ENCODE measurements at regions not wholly inside any gene's neighbourhood (a gene's known extent, or its start where the extent isn't known, plus 50 kb on each side); places are given as distances from the start of the nearest gene placed in this dataset.

DNA sequence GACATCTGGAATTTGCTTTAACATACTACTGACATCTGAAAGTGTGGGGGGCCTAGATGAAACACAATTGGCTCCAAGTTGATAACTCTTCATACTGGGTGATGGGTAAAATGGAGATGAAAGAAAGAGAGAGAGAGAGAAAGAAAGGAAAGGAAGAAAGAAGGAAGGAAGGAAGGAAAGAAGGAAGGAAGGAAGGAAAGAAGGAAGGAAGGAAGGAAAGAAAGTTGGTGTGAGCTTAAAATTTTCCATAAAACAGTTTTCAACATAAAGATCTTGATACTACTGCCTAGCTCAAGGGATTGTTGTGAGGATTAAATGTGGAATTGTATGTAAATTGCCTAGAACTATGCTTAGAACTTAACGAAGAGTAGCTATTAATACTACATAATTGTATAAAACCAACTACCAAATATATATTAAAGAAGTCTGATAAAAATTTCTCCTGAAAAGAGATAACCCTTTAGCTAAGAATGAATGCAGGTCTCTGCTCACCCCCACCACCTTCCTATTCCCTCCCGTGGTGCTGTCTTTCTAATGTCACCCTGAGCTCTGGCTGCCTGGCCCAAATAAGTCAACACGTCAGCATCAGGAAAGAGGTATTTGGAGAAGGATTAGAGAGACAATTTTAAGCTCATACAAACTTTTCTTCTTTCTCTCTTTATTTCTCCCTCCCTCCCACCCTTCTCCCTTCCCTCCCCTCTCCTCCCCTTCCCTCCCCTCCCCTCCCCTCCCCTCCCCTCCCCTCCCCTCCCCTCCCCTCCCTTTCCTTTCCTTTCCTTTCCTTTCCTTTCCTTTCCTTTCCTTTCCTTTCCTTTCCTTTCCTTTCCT, 89.3 kb upstream of the SGIP1 start:
- peak overlapping the region; percentile 67 for H3K4me3 Mint-ChIP-seq
- no peak for ATAC-seq (replicated peaks; ENCODE audit: extremely low read depth, poor library complexity, severe bottlenecking)
- peaks cover 2% of the 10 kb centered on the region for H3K36me3 Mint-ChIP-seq (ENCODE audit: insufficient read depth)

DNA sequence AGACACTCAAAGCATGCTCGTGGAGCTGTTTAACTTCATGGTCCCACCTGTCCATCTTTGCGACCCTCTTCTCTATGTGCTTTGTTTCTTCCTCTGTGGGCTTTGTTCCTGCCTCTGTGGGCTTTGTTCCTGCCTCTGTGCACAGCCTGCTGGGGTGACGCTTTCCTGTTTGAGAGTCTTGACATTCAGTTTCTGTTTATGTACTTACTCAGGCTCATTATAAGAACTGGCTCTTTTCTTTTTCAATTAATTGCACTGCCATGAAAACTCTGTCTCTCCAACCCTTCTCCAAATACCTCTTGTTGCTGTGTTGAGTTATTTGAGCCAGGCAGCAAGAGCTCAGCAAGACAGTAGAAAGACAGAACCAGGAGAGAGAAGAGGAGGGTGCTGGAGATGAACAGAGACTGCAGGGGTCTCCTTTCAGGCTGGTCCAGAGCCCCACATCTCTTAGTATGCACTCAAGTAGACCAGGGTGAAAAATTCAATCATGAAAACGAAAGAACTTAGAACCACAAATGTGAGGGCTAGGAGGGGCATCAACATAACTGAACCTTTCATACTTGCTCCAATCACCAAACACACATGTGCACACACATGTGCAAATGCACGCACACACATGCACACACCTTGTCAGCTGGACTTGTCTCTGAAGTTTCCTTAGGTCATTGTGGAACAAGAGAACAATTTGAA, 88.3 kb upstream of the SGIP1 start:
- peak in 1 of 2 donors; percentile 35 for DNase-seq (ENCODE audit: low spot score in 2 of 2)
- peak; percentile 82 for ATAC-seq (replicated peaks; ENCODE audit: extremely low read depth, poor library complexity, severe bottlenecking)
- peak overlapping the region; percentile 67 for H3K4me3 Mint-ChIP-seq
- H3K27me3 Mint-ChIP-seq: peaks cover 8% of the 10 kb centered on the region
- peak overlapping the region; percentile 97 for H3K27ac Mint-ChIP-seq (ENCODE audit: low read depth)
- H3K36me3 Mint-ChIP-seq (ENCODE audit: insufficient read depth): peaks cover 2% of the 10 kb centered on the region
- peaks cover 22% of the 10 kb centered on the region for H3K4me1 Mint-ChIP-seq
- H3K9me3 Mint-ChIP-seq: no peaks in the 10 kb centered on the region

More for the DNA sequence above, 89.3 kb upstream of the SGIP1 start:
- peak overlapping the region; percentile 97 for H3K27ac Mint-ChIP-seq (ENCODE audit: low read depth)
- peaks cover 22% of the 10 kb centered on the region for H3K4me1 Mint-ChIP-seq
- no peaks in the 10 kb centered on the region for H3K9me3 Mint-ChIP-seq
- H3K27me3 Mint-ChIP-seq: peaks cover 8% of the 10 kb centered on the region
- no peak for DNase-seq (ENCODE audit: low spot score in 2 of 2)

DNA sequence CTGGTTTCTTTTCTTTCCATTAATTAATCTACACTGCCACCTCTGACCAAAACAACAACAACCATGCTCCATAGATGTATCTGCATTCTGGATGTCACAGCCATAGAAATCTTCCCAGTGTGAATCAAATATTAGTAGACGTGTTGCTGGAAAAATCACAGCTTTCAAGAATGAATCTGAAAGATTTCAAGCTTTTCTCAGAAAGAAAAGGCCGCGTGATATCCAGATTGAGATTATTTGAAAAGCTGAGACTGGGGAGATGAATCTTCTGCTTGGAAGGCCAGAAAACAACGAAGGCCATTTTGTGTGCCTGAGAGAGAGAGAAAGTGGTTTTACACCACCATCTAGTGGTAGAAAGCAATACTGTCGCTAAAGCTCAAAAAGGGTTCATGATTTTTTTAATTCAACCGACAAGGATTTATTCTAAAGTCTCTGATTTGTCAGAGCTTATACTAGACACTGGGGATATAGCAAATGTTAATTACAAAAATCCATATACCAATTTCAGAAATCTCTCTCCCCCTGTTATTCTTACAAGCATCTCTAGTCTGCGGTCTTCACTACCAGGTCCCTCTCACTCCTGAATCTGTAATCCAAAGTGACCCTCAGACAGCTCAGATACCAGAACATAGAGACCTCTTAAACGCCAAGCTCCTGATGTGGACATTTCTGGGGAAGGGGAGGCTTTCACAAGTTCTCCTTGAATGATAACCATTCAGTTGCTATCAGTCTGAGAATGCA, 87.5 kb upstream of the SGIP1 start:
- Mint-ChIP-seq H3K36me3 (ENCODE audit: insufficient read depth) (peaks cover 2% of the 10 kb centered on the region), H3K4me1 (peaks cover 22% of the 10 kb centered on the region), H3K27me3 (peaks cover 8% of the 10 kb centered on the region), H3K9me3 (no peaks in the 10 kb centered on the region), H3K27ac (ENCODE audit: low read depth) (peak overlapping the region; percentile 97), H3K4me3 (peak overlapping the region; percentile 67)
- DNase-seq (ENCODE audit: low spot score in 2 of 2) (peak in 1 of 2 donors; percentile 45), ATAC-seq (replicated peaks; ENCODE audit: extremely low read depth, poor library complexity, severe bottlenecking) (peak; percentile 47)

DNA sequence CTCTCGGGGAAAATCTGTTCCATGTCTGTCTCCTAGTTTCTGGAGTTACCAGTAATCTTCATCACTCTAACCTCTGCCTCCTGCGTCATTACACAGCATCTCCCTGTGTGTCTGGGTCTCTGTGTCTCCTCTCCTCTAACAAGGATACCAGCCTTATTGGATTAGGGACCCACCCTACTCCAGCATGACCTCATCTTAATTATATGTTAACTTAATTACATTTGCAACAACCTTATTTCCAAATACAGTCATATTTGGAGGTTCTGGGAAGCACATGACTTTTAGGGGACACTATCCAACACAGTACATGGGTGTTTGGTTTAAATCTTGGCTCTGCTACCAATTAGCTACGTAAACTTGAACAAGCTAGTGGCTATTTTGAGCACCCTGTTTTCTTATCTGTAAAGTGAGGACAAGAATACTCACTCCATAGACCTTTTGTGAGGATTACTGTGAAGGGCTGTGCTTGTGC, 83.9 kb upstream of the SGIP1 start:
- DNase-seq (ENCODE audit: low spot score in 2 of 2) (no peak), ATAC-seq (replicated peaks; ENCODE audit: extremely low read depth, poor library complexity, severe bottlenecking) (no peak)
- Mint-ChIP-seq H3K27me3 (peaks cover 8% of the 10 kb centered on the region), H3K4me1 (peaks cover 14% of the 10 kb centered on the region), H3K9me3 (no peaks in the 10 kb centered on the region), H3K4me3 (no peak overlapping the region), H3K36me3 (ENCODE audit: insufficient read depth) (peaks cover 2% of the 10 kb centered on the region), H3K27ac (ENCODE audit: low read depth) (no peak overlapping the region)

DNA sequence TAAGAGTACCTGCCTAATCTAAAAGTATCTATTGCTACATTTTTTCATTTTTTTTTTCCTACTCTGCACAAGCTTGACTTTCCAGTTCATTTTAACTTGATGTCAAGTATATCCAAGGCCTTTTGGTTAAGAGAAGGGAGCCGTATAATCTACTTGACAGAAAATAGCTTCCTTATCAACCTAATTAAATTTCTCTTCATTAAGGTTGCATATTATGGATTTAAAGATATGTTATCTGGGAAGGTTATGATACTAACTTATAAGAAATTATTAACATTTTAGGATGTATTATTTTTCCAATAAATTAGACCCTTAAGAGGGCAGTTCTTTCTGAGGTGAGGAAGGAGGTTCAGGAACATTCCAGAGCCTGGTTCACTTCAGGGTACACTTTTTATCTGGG, 83.1 kb upstream of the SGIP1 start:
- Mint-ChIP-seq H3K4me3 (no peak overlapping the region), H3K27me3 (peaks cover 8% of the 10 kb centered on the region), H3K36me3 (ENCODE audit: insufficient read depth) (peaks cover 2% of the 10 kb centered on the region), H3K27ac (ENCODE audit: low read depth) (no peak overlapping the region), H3K4me1 (peaks cover 7% of the 10 kb centered on the region), H3K9me3 (no peaks in the 10 kb centered on the region)
- DNase-seq (ENCODE audit: low spot score in 2 of 2): no peak
- ATAC-seq (replicated peaks; ENCODE audit: extremely low read depth, poor library complexity, severe bottlenecking): no peak

DNA sequence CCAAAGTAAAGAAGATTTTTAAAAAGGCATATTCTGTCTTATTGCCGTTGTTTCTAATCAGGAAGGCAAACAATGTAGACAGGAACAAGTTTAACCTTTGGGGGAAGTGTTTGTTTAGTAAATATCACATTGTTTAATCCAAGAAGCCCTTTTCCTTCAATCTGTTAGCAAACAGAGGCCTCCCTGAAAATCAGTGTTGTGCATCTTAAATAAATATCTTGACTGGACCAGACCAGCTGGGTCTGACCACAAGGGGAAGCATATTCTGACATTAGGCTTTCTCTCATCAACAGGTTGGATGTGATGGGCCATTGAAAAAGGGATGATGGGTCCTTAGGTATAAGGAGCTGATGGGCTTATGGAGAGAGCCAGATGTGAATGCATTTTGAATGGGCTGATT, 81.8 kb upstream of the SGIP1 start:
- Mint-ChIP-seq H3K36me3 (ENCODE audit: insufficient read depth) (no peaks in the 10 kb centered on the region), H3K9me3 (no peaks in the 10 kb centered on the region), H3K4me1 (no peaks in the 10 kb centered on the region), H3K4me3 (no peak overlapping the region), H3K27ac (ENCODE audit: low read depth) (no peak overlapping the region), H3K27me3 (peaks cover 8% of the 10 kb centered on the region)
- DNase-seq (ENCODE audit: low spot score in 2 of 2) (no peak), ATAC-seq (replicated peaks; ENCODE audit: extremely low read depth, poor library complexity, severe bottlenecking) (no peak)

DNA sequence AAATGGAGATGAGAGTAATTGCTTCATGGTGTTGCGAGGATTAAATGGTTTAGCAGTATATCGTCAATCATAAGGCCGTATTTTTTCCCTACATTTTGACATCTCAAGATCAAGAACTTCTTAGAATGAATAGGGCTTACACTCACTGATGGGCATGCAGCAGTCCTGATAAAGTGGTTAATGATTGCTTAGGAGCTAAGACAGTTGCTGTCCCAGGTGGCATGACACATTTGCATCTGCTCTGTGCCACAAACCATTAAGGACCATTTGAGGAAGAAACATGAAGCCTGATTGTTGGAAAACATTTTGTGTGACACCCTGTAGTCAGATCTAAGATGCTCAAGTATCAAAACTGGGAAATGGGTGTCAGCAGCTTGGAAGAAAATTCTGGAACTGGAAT, 81.0 kb upstream of the SGIP1 start:
- Mint-ChIP-seq H3K27me3 (peaks cover 16% of the 10 kb centered on the region), H3K9me3 (no peaks in the 10 kb centered on the region), H3K4me1 (no peaks in the 10 kb centered on the region), H3K4me3 (no peak overlapping the region), H3K36me3 (ENCODE audit: insufficient read depth) (no peaks in the 10 kb centered on the region), H3K27ac (ENCODE audit: low read depth) (no peak overlapping the region)
- no peak for DNase-seq (ENCODE audit: low spot score in 2 of 2)
- ATAC-seq (replicated peaks; ENCODE audit: extremely low read depth, poor library complexity, severe bottlenecking): no peak

DNA sequence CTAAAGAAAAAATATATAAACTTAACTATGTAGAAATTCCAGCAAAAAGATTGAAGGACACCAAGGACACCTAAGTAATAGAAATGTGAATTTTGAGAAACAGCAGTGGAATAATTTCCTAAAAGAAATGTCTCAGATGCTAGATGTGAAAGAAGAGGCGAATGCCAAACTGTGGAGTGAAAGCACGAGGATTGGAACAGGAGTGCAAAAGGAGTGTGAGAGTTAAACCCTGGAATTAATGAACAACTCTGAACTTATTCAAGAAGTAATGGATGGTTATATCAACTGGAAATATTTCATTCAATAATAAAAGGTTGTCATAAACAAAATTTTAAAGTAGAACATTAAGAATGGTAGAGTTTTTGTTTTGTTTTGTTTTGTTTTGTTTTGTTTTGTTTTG, 78.5 kb upstream of the SGIP1 start:
- no peak for DNase-seq (ENCODE audit: low spot score in 2 of 2)
- Mint-ChIP-seq H3K27ac (ENCODE audit: low read depth) (no peak overlapping the region), H3K4me1 (no peaks in the 10 kb centered on the region), H3K36me3 (ENCODE audit: insufficient read depth) (no peaks in the 10 kb centered on the region), H3K4me3 (no peak overlapping the region), H3K9me3 (peaks cover 9% of the 10 kb centered on the region), H3K27me3 (peaks cover 21% of the 10 kb centered on the region)
- ATAC-seq (replicated peaks; ENCODE audit: extremely low read depth, poor library complexity, severe bottlenecking): no peak

DNA sequence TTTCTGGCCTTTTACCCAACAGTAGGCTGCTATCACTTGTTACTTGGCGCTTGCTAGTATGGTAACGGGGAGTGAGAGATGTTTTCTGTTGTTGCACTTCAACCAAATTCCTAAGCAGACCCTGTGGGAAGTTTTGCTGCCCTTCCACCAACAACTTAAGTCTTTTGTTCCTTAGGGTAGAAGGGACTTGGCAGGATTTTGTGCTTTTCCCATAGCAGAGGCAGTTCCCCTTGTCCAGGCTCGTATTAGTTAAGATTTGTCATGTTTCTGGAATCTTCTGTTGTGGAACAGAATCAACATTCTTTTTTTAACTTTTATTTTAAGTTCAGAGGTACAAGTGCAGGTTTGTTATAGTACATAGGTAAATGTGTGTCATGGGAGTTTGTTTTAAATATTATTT, 73.2 kb upstream of the SGIP1 start:
- Mint-ChIP-seq H3K36me3 (ENCODE audit: insufficient read depth) (peaks cover 2% of the 10 kb centered on the region), H3K4me1 (no peaks in the 10 kb centered on the region), H3K27me3 (peaks cover 52% of the 10 kb centered on the region), H3K9me3 (peaks cover 15% of the 10 kb centered on the region), H3K27ac (ENCODE audit: low read depth) (no peak overlapping the region), H3K4me3 (no peak overlapping the region)
- DNase-seq (ENCODE audit: low spot score in 2 of 2): no peak
- no peak for ATAC-seq (replicated peaks; ENCODE audit: extremely low read depth, poor library complexity, severe bottlenecking)

DNA sequence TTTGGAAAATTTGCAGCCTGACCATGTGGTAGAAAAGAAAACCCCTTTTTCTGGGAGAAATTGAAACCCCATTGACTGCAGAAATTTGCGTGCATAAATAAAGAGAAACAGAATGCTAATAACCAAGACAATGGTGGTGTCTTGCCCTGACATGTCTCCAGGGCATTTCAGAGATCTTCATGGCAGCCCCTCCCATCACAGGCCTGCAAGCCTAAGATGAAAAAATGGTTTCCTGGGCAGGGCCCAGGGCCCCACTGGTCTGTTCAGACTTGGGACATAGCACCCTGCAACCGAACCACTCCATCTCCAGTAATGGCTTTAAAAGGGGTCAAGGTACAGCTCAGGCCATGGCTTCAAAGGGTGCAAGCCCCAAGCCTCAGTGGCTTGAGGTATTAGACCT, 71.6 kb upstream of the SGIP1 start:
- H3K27ac Mint-ChIP-seq (ENCODE audit: low read depth): no peak overlapping the region
- peaks cover 62% of the 10 kb centered on the region for H3K27me3 Mint-ChIP-seq
- DNase-seq (ENCODE audit: low spot score in 2 of 2): no peak
- no peak for ATAC-seq (replicated peaks; ENCODE audit: extremely low read depth, poor library complexity, severe bottlenecking)
- H3K4me3 Mint-ChIP-seq: no peak overlapping the region
- no peaks in the 10 kb centered on the region for H3K4me1 Mint-ChIP-seq
- peaks cover 2% of the 10 kb centered on the region for H3K36me3 Mint-ChIP-seq (ENCODE audit: insufficient read depth)
- H3K9me3 Mint-ChIP-seq: peaks cover 15% of the 10 kb centered on the region

DNA sequence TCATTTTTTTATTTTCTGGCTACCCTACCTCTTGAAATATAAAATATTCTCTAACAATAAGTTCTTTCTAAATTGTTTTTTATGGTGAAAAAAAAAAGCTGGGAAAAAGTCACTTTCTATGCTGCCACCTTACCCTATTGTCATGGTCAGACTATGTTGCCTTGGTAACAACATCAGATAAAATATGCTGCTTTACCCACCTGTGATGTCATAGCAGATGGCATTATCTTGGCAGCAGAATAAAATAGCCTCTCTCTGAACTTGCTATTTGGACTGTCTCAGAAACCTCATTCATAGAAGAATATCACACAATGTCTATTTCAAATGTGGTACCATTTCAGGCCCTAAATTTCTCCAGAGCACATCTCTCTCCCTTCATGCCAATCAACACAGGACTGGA, 69.6 kb upstream of the SGIP1 start:
- peaks cover 68% of the 10 kb centered on the region for H3K27me3 Mint-ChIP-seq
- no peak overlapping the region for H3K4me3 Mint-ChIP-seq

DNA sequence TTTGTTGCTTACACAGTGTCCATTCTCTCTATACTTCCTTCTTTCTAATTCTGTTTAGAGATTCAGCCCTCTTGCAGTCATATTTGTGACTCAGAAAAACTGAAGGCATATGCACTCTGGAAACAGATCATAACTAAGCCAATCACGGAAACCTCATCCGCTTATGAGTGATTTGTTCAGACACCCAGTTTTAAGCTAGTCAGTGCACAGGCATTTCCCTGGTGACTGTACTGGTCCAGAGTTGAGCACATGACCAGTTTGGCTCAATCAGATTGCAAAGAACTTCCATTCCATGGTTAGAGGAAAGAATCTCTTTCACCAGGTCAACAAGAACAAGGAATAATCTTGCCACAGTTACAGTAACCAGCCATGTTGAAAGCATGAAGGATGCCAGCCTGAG, 69.2 kb upstream of the SGIP1 start:
- no peak overlapping the region for H3K27ac Mint-ChIP-seq (ENCODE audit: low read depth)
- no peak for DNase-seq (ENCODE audit: low spot score in 2 of 2)
- no peaks in the 10 kb centered on the region for H3K4me1 Mint-ChIP-seq
- peaks cover 66% of the 10 kb centered on the region for H3K27me3 Mint-ChIP-seq
- ATAC-seq (replicated peaks; ENCODE audit: extremely low read depth, poor library complexity, severe bottlenecking): no peak
- peaks cover 10% of the 10 kb centered on the region for H3K9me3 Mint-ChIP-seq
- H3K4me3 Mint-ChIP-seq: no peak overlapping the region
- H3K36me3 Mint-ChIP-seq (ENCODE audit: insufficient read depth): peaks cover 2% of the 10 kb centered on the region

More for the DNA sequence above, 69.6 kb upstream of the SGIP1 start:
- H3K27ac Mint-ChIP-seq (ENCODE audit: low read depth): no peak overlapping the region
- DNase-seq (ENCODE audit: low spot score in 2 of 2) (no peak), ATAC-seq (replicated peaks; ENCODE audit: extremely low read depth, poor library complexity, severe bottlenecking) (no peak)
- H3K36me3 Mint-ChIP-seq (ENCODE audit: insufficient read depth): peaks cover 2% of the 10 kb centered on the region
- no peaks in the 10 kb centered on the region for H3K4me1 Mint-ChIP-seq
- peaks cover 15% of the 10 kb centered on the region for H3K9me3 Mint-ChIP-seq
